PC-3 (cell line): ENCODE measurements at regions not wholly inside any gene's neighbourhood (a gene's known extent, or its start where the extent isn't known, plus 50 kb on each side); places are given as distances from the start of the nearest gene placed in this dataset.

Experiments used
- CTCF ChIP-seq: fragments of 300-600 bp; sonication (generic); conservative IDR thresholded peaks from 2 replicates; pipeline ENCODE4 v1.5.1; 2017; ENCODE audit warnings: antibody characterized with exemption, low read depth, mild to moderate bottlenecking, low read length
- EZH2 ChIP-seq: fragments of 300-600 bp; sonication (generic); IDR thresholded peaks from one replicate; pipeline ENCODE4 v1.6.1; 2017; ENCODE audit warnings: antibody characterized with exemption, mild to moderate bottlenecking, low read length; ENCODE audit not compliant: unreplicated experiment

- TF ChIP-seq CTCF (no peak), EZH2 (no peak)
These were observed 157.9 kb upstream of the TAS2R1 start for GRCh38 chr5:9787861-9788600.
